Brain microvascular endothelial cell (primary cell): ENCODE measurements at regions not wholly inside any gene's neighbourhood (a gene's known extent, or its start where the extent isn't known, plus 50 kb on each side); places are given as distances from the start of the nearest gene placed in this dataset.

Source experiments
- DNase-seq: peaks from one replicate; pipeline ENCODE4 v3.0.0-alpha.2; 2020
- H3K27ac ChIP-seq: fragments of 250-450 bp; sonication (Bioruptor Pico); 2 replicates; pipeline ENCODE4 v1.5.1; 2020; ENCODE audit warnings: mild to moderate bottlenecking, moderate library complexity
- H3K27me3 ChIP-seq: fragments of 250-450 bp; sonication (Bioruptor Pico); replicated peaks from 2 replicates; pipeline ENCODE4 v1.5.1; 2020; ENCODE audit warnings: mild to moderate bottlenecking
- H3K36me3 ChIP-seq: fragments of 250-450 bp; sonication (Bioruptor Pico); replicated peaks from 2 replicates; pipeline ENCODE4 v1.5.1; 2020; ENCODE audit warnings: mild to moderate bottlenecking
- H3K4me3 ChIP-seq: 2 replicates; pipeline ENCODE4 v1.5.1; 2011; ENCODE audit warnings: low read depth, mild to moderate bottlenecking, control low read depth, low read length, moderate library complexity
- in situ Hi-C: cut with HindIII; loops from 2 replicates; pipeline ENCODE4 v1.10.0; 2017; ENCODE audit warnings: low sequenced_read_pairs, low pct_ligation_motif_present
- TF ChIP-seq, protein P1 (sequence below): IDR thresholded peaks from 2 replicates; pipeline ENCODE4 v1.5.1; 2011; ENCODE audit warnings: low read depth, mild to moderate bottlenecking, moderate library complexity, low read length, control low read depth, inconsistent platforms; ENCODE audit errors: missing control alignments

- TF ChIP-seq, protein P1, sequence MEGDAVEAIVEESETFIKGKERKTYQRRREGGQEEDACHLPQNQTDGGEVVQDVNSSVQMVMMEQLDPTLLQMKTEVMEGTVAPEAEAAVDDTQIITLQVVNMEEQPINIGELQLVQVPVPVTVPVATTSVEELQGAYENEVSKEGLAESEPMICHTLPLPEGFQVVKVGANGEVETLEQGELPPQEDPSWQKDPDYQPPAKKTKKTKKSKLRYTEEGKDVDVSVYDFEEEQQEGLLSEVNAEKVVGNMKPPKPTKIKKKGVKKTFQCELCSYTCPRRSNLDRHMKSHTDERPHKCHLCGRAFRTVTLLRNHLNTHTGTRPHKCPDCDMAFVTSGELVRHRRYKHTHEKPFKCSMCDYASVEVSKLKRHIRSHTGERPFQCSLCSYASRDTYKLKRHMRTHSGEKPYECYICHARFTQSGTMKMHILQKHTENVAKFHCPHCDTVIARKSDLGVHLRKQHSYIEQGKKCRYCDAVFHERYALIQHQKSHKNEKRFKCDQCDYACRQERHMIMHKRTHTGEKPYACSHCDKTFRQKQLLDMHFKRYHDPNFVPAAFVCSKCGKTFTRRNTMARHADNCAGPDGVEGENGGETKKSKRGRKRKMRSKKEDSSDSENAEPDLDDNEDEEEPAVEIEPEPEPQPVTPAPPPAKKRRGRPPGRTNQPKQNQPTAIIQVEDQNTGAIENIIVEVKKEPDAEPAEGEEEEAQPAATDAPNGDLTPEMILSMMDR: no peak
- no peaks in the 10 kb centered on the region for H3K27me3 ChIP-seq
- in situ Hi-C loops: no loop called here
- H3K27ac ChIP-seq: no peak overlapping the region
- no peaks in the 10 kb centered on the region for H3K36me3 ChIP-seq
- H3K4me3 ChIP-seq: no peak overlapping the region
- DNase-seq: no peak
These were observed 424.5 kb upstream of the SALL3 start for GRCh38 chr18:78554944-78555608.

DNA sequence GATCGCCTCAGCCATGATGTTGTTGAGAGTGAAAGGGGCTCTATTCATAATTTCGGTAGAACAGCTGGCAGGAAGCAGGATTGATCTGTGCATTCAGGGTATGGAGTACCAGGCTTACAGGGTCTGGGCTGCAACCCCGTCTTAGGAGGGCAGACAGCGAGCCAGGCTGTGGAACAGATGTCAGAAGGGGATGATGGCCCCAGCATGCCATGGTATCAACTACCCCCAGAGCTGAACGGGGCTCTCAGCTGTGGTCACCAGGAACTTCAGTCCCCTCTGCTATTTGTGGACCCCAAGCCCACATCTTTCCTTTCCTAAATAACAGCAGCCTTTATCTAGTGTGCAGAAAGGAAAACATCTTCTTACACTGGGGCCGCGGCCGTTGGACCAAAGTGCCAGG, 422.2 kb upstream of the SALL3 start:
- in situ Hi-C loops: no loop called here
- H3K36me3 ChIP-seq: no peaks in the 10 kb centered on the region
- DNase-seq: no peak
- no peaks in the 10 kb centered on the region for H3K27me3 ChIP-seq
- TF ChIP-seq, protein P1: no peak
- H3K27ac ChIP-seq: no peak overlapping the region
- H3K4me3 ChIP-seq: no peak overlapping the region

DNA sequence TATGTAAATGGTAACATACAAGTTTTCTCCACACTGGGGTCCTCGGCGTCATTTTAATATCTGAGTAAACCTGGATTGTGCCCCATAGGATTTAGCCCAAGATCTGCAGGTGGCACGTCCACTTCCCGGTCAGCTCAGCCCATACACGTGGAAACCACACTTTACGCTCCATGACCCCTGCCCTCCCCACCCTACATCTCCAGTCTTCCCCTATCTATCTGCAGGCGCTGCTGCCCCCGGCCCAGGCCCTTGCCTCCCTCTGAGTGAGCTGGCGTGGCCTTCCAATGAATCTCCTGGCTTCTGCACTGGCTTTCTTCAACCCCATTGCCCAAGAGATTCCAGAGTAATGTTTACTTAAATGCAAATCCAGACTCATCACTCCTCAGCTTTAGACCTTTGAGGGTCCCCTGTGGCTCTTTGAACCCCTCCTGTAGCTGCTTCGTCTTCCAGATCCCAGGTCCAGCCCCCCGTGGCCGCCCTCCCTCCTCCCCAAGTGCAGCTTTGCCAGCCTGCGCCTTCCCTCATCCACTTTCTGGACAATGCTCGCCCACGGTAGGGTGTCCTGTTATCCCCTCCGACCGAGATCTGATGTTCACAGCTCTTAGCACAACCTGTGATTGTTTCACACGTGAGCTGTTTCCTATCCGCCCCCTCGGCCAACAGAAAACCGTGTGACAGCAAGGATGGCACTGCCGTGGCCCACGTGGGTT, 421.4 kb upstream of the SALL3 start:
- DNase-seq: no peak
- in situ Hi-C loops: no loop called here
- no peaks in the 10 kb centered on the region for H3K27me3 ChIP-seq
- no peak overlapping the region for H3K4me3 ChIP-seq
- no peaks in the 10 kb centered on the region for H3K36me3 ChIP-seq
- no peak overlapping the region for H3K27ac ChIP-seq
- TF ChIP-seq, protein P1: no peak

DNA sequence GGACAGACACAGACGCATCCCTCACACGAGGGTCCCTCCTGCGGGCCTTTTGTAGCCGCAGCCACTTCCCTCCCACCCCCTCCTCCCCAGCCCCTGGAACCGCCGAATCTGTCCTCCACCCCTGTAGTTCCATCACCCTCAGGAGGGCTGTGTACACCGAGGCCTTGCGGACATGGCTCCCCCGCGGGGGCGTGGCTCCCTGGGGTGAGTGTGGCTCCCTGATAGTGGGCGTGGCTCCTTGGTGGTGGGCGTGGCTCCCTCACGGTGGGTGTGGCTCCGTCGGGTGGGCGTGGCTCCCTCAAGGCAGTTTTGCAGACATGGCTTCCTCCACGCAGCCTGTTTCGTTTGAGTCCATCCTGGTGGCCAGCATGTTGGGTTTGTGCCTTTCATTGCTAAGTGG, 420.7 kb upstream of the SALL3 start:
- no peak overlapping the region for H3K27ac ChIP-seq
- H3K4me3 ChIP-seq: no peak overlapping the region
- H3K27me3 ChIP-seq: no peaks in the 10 kb centered on the region
- in situ Hi-C loops: no loop called here
- DNase-seq: no peak
- no peaks in the 10 kb centered on the region for H3K36me3 ChIP-seq
- TF ChIP-seq, protein P1: no peak

GRCh38 chr18:78559584-78559983, 420.0 kb upstream of the SALL3 start:
- Histone ChIP-seq H3K4me3 (no peak overlapping the region), H3K36me3 (no peaks in the 10 kb centered on the region), H3K27me3 (no peaks in the 10 kb centered on the region), H3K27ac (no peak overlapping the region)
- DNase-seq: no peak
- in situ Hi-C loops: no loop called here
- TF ChIP-seq, protein P1: no peak
